ENCODE measurements at regions not wholly inside any gene's neighbourhood (a gene's known extent, or its start where the extent isn't known, plus 50 kb on each side); places are given as distances from the start of the nearest gene placed in this dataset.
"Not testable (repeated sequence)": the region's sequence is repeated elsewhere in the genome, so short reads cannot be mapped to it uniquely, and the experiment has no call there.

- H3K36me3 Mint-ChIP-seq (ENCODE audit: low read depth): no peaks in the 10 kb centered on the region
- H3K27ac Mint-ChIP-seq: no peak overlapping the region
- H3K4me3 Mint-ChIP-seq: no peak overlapping the region
- H3K9me3 Mint-ChIP-seq: no peaks in the 10 kb centered on the region
- TF ChIP-seq CTCF (IDR thresholded peaks at IDR 0.05; ENCODE audit: unreplicated experiment in 3 of 3): no peak
- H3K27me3 Mint-ChIP-seq (ENCODE audit: low read depth): peaks cover 16% of the 10 kb centered on the region
- peaks cover 11% of the 10 kb centered on the region for H3K4me1 Mint-ChIP-seq
Observed at GRCh38 chr16:29148867-29149272, 164.0 kb downstream of the LAT start.

- H3K36me3 Mint-ChIP-seq (ENCODE audit: low read depth): no peaks in the 10 kb centered on the region
- H3K27ac Mint-ChIP-seq: peak overlapping the region in 1 of 3 experiments; percentile 9
- H3K4me3 Mint-ChIP-seq: no peak overlapping the region
- H3K4me1 Mint-ChIP-seq: peaks cover 11% of the 10 kb centered on the region
- peaks cover 16% of the 10 kb centered on the region for H3K27me3 Mint-ChIP-seq (ENCODE audit: low read depth)
- H3K9me3 Mint-ChIP-seq: no peaks in the 10 kb centered on the region
- no peak for TF ChIP-seq CTCF (IDR thresholded peaks at IDR 0.05; ENCODE audit: unreplicated experiment in 3 of 3)
Observed at GRCh38 chr16:29148131-29148691, 163.4 kb downstream of the LAT start.

GRCh38 chr16:29147710-29148109 lies 162.9 kb downstream of the LAT start:
- not testable (repeated sequence) for H3K9me3 Mint-ChIP-seq; H3K4me3 Mint-ChIP-seq; H3K27ac Mint-ChIP-seq; H3K36me3 Mint-ChIP-seq (ENCODE audit: low read depth)
- Mint-ChIP-seq H3K27me3 (ENCODE audit: low read depth) (peaks cover 17% of the 10 kb centered on the region), H3K4me1 (peaks cover 11% of the 10 kb centered on the region)

GRCh38 chr16:29146808-29147643 lies 162.2 kb downstream of the LAT start:
- Mint-ChIP-seq H3K4me1 (peaks cover 11% of the 10 kb centered on the region), H3K27me3 (ENCODE audit: low read depth) (peaks cover 20% of the 10 kb centered on the region)
- not testable (repeated sequence) for H3K4me3 Mint-ChIP-seq; H3K36me3 Mint-ChIP-seq (ENCODE audit: low read depth); H3K27ac Mint-ChIP-seq; H3K9me3 Mint-ChIP-seq

GRCh38 chr16:29146266-29146665 lies 161.4 kb downstream of the LAT start:
- H3K36me3 Mint-ChIP-seq (ENCODE audit: low read depth): no peaks in the 10 kb centered on the region
- no peak overlapping the region for H3K27ac Mint-ChIP-seq
- no peak for TF ChIP-seq CTCF (IDR thresholded peaks at IDR 0.05; ENCODE audit: unreplicated experiment in 3 of 3)
- peaks cover 20% of the 10 kb centered on the region for H3K27me3 Mint-ChIP-seq (ENCODE audit: low read depth)
- no peaks in the 10 kb centered on the region for H3K9me3 Mint-ChIP-seq
- H3K4me3 Mint-ChIP-seq: no peak overlapping the region
- peaks cover 11% of the 10 kb centered on the region for H3K4me1 Mint-ChIP-seq

- Mint-ChIP-seq H3K27ac (peak overlapping the region in 1 of 3 experiments; percentile 42), H3K27me3 (ENCODE audit: low read depth) (peaks cover 20% of the 10 kb centered on the region), H3K4me1 (peaks cover 11% of the 10 kb centered on the region)
- H3K4me3 Mint-ChIP-seq; H3K9me3 Mint-ChIP-seq; H3K36me3 Mint-ChIP-seq (ENCODE audit: low read depth): not testable (repeated sequence)
Observed at GRCh38 chr16:29145486-29146225, 160.8 kb downstream of the LAT start.

GRCh38 chr16:29145086-29145485 lies 160.2 kb downstream of the LAT start:
- peaks cover 16% of the 10 kb centered on the region for H3K4me1 Mint-ChIP-seq
- not testable (repeated sequence) for H3K36me3 Mint-ChIP-seq (ENCODE audit: low read depth); H3K4me3 Mint-ChIP-seq; H3K9me3 Mint-ChIP-seq
- H3K27ac Mint-ChIP-seq: peak overlapping the region in 1 of 3 experiments; percentile 42
- H3K27me3 Mint-ChIP-seq (ENCODE audit: low read depth): peaks cover 19% of the 10 kb centered on the region

GRCh38 chr16:29144669-29145062 lies 159.8 kb downstream of the LAT start:
- not testable (repeated sequence) for H3K9me3 Mint-ChIP-seq; H3K4me3 Mint-ChIP-seq; H3K36me3 Mint-ChIP-seq (ENCODE audit: low read depth)
- peaks cover 23% of the 10 kb centered on the region for H3K27me3 Mint-ChIP-seq (ENCODE audit: low read depth)
- peaks cover 17% of the 10 kb centered on the region for H3K4me1 Mint-ChIP-seq
- peak overlapping the region in 1 of 3 experiments; percentile 25 for H3K27ac Mint-ChIP-seq

- H3K9me3 Mint-ChIP-seq; H3K4me3 Mint-ChIP-seq; H3K36me3 Mint-ChIP-seq (ENCODE audit: low read depth): not testable (repeated sequence)
- H3K27ac Mint-ChIP-seq: peak overlapping the region in 1 of 3 experiments; percentile 25
- peaks cover 27% of the 10 kb centered on the region for H3K27me3 Mint-ChIP-seq (ENCODE audit: low read depth)
- H3K4me1 Mint-ChIP-seq: peaks cover 18% of the 10 kb centered on the region
Observed at GRCh38 chr16:29143739-29144668, 159.2 kb downstream of the LAT start.

- not testable (repeated sequence) for H3K4me3 Mint-ChIP-seq; H3K9me3 Mint-ChIP-seq; H3K36me3 Mint-ChIP-seq (ENCODE audit: low read depth)
- Mint-ChIP-seq H3K27me3 (ENCODE audit: low read depth) (peaks cover 27% of the 10 kb centered on the region), H3K27ac (peak overlapping the region in 2 of 3 experiments; percentile 19 to 27), H3K4me1 (peaks cover 18% of the 10 kb centered on the region)
Observed at GRCh38 chr16:29142506-29142905, 157.7 kb downstream of the LAT start.
